GF-D8 (cell line): ENCODE measurements at regions not wholly inside any gene's neighbourhood (a gene's known extent, or its start where the extent isn't known, plus 50 kb on each side); places are given as distances from the start of the nearest gene placed in this dataset.
"Not testable (repeated sequence)": the region's sequence is repeated elsewhere in the genome, so short reads cannot be mapped to it uniquely, and the experiment has no call there.

ENCODE experiments used
- DNase-seq: peaks from one replicate; lab custom pipeline; 2025; lab: John Stamatoyannopoulos, UW

DNA sequence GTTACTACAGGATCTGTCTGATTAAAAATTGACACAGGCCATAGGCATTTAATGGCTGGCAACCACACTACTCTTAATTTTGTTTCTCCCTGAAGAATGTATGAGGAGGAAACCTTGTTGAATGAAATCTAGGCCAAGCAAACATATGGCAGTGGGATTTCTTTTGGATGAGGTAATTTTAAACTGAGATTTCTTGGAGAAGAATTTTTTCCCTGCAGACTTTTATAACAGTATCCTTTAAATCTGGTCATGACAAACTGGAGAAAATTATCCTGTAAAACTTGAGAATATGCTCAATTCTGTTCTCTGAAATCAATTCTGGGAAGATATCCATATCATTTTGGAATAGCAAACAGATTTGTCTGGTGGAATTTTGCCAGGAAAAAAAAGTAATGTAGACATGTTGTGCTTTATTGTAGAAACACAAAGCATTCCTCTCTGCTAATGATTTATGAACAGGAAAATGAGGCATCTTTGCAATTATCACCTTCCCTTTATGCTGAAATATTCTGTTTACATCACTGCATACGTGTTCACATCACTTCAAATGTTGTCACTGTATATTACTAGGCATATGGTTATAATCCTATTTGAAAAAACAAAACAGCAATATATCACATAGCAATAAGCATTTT, 108.3 kb upstream of the ARSJ start:
- no peak for DNase-seq

DNA sequence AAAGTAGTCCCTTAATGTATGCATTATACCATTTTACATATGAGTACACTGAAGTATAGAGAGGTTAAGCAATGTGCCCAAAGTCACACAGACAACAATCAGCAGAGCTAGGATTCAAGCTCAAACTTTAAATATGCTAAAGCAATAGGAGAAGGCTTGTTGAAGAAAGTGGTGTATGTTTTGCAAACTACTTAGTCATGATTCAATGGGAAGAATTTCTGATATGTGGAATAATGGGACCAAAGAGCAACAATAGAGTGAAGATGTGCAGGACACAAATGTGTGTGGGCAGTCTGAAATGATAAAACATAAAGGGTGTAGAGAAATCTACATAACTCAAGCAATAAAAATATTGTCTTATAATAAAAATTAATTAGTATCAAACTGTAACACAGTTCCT, 109.0 kb upstream of the ARSJ start:
- DNase-seq = no peak

DNA sequence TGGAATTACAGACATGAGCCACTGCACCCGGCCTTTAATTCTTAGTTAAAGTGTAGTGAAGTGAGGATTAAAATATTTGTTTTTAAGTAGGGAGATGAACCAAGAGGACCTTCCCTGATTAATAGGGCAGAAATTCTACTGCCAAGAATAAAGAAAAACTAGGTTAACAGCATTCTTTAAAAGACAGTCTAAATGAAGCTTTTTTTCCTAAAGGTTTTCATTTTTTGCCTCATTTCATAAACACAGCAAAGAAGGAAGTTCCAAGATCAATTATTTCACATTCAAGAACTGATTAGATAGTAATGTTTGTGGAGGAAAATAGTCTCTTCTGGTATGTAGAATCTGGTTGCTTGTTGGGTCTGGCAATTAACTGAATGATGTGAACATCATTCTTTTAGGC, 112.1 kb upstream of the ARSJ start:
- no peak for DNase-seq

DNA sequence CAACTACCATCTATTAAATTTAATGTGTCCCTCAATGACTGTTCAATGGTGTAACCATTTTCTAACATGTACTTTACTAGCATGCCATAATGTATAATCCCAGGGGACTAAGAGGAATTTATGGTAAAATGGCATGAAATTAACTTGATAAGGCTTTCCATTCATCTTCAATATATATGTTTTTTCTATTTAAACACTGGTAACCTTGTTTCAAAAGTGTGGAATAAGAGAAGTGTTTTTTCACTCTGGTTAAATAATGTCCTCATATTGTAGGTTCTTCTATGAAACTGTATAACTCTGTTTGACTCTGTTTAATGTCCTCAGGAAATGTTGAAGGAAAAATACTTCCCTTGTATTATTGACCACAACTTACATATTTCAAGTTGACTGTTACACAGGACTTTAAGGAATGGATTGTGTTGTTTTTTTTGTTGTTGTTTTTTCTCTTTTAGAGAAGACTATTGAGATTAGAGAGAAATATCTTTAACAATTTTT, 113.8 kb upstream of the ARSJ start:
- DNase-seq = no peak

DNA sequence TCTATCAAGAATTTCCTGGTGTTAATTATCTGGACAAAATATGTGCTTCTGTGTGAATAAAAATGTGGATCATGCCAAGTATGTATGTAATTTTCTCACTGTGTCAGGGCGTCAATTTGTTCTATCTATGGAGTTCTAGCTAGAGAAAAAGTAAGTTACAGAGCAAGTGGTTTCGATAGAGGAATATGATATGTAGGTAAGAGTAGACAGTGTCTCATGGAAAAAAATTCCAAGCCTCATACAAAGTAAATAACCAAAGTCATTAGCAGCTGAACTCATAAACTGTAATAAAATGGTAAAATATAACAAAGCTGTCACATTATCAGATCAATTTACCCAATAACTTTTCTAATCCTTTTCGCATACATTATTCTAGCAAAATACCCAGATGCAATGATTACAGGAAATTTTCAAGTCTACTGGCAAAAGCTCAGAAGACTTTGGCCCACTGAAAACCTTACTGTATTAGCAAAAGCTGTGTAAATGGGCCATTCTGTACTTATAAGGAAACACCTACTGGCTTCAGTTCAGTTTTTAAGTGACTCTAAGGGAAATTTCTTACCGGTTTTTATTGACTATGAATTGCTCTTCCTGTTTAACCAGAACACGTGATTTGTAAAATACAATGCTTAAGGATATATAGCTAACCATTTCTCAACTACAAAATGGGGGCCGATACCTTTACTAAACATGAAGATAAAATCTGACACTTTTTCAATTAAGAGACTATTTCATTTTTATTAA, 121.0 kb upstream of the ARSJ start:
- DNase-seq = no peak

DNA sequence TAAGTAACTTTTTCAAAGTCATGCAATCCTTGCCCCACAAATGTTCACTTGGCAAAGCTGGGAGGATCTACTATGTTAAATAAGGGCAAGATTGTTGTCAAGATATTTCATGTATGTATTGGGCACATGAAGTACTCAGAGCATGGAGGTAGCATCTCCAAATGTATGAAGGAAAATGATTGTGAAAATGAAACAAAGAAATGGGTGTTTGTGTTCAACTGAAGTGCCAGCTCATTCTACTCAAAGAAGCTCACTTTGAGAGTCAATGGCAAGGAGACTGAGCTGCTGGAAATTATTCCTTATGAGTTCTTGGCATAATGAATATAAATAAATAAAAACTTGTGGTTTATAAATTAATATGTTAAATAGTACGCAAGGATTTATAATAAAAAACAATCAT, 124.5 kb upstream of the ARSJ start:
- DNase-seq = no peak

DNA sequence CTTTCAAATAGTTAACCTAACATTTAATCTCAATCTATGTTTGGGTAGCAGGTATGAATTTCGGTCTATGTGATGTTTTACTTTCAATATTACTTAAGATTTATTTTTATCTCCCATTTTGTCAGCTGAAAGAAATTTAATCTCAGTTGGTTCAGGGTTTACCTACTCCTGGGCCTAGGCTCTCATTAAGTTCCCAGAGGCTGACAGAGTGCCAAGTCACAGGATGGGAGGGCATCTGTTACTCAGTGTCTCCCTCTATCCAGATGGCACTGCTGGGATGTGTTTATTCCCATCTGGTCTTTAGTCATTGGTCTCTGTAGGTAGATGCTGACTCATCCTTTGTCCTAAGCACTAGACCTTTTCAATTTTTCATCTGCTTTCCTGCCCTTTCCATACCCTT, 129.4 kb upstream of the ARSJ start:
- DNase-seq = no peak

DNA sequence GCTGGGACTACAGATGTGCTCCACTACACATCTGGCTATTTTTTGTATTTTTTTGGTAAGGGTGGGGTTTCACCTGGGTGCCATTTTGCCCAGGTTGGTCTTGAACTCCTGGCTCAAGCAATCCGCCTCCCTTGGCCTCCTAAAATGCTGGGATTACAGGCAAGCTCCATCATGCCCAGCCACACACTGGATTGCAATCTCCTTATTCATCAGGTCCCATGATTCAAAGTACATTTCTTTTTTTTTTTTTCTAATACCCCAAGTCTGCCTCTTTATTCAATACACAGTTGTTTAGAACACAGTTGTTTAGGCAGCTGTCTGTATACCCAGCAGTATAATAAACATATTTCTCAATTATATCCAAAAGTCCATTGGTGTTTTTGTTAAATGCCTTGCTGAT, 130.3 kb upstream of the ARSJ start:
- DNase-seq = no peak

DNA sequence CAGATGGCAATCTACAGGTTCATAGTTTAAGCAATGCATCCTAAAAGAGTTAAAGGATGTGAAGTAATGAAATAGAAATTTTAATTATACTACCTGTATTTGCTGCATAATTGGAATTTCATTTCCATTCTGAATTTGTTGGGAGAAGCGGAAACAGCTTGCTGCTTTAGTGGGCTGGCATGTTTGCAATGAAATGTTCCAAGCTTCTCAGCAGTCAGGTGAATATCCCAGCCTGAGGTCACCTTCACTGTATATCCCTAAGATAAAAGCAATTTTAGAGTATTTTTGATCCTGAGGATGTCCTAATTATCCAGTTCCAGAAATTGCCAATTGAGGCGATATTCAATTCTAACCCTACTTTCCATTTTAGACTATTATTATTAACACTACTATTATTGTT, 136.1 kb upstream of the ARSJ start:
- DNase-seq = no peak

DNA sequence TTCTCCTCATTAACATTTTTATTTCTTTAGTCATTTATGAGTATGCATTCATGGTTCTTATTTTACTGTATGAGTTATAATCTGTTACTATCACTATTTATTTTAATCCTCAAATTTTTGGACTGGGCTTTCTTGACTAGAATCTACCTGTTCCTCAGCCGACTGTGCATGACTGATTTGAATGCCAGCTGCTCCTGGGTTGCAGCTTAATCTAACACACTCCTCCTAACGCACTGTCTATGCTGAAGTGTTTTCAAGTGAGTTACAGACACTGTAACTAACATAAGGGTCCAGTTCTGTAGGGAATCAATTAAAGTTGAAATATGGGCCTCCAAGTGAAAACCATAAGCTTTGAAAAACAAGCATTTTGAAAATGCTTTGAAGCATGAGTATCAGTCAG, 137.4 kb upstream of the ARSJ start:
- DNase-seq = no peak

DNA sequence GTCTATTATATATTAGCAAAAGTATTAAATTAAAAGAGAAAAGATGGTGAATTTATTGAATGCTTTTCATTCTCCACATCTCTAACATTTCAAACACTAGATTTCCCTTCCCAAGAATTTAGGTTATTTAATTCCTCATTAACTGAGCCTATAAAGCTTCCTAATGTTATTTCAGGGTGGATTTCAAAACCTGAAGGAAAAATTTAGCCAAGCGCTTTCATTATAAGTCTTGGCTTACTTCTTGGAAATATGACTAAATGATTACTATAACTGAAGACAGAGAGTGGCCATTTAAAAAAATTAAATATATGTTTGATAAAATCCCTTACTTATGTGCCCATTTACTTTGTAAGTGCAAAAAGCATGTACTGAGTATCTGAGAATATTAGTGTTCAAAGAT, 141.8 kb upstream of the ARSJ start:
- DNase-seq = no peak

DNA sequence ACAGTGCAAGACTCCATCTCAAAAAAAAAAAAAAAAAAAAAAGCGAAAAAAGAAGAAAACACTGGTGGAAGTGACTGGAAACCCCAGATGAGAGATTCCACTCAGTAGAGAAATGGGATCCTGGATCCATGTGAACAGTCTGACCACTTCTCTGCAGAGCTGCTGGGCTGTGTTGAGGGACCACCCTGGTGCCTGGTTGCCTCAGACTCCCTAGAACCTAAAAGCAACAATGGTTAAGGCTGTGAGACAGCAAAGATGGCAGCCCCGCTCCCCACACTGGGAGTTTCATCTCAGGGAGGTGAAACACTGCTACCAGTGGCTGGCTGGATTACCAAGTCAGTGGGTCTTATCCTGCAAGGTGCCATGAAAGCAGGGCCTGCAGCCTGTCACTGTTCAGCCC, 152.8 kb upstream of the ARSJ start:
- DNase-seq = no peak

DNA sequence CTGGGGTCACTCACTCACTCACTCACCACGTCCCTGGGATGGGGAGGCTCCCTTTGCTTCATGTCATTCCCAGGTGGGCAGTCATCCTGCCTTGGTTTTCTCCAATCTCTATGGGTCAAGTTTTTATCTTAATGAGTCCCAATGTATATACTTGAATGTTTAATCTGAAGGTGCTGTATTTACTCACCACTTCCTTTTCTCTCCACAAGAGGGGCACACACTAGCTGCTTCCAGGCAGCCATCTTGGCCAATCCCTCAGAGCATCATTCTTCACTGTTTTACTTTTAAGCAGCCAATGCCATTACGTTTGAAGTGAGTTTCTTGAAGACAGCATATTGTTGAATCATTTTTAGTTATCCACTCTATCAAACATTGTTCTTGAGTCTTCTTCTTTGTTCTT, 153.4 kb upstream of the ARSJ start:
- DNase-seq = no peak

DNA sequence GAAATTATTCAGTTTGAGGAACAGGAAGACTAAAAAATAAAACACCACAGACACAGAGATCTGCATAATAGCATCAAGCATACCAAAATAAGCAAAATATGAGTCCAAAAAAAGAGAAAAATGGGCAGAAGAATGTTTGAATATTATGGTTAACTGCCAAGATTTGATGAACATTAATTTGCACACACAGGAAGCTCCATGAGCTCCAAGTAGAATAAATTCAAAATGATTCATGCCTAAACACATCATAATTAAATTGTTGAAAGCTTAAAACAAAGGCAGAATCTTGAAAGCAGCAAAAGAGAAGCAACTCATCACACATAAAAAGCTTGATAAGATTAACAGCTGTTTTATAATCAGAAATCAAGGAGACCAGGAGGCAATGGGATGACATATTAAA, 156.6 kb upstream of the ARSJ start:
- no peak for DNase-seq

DNA sequence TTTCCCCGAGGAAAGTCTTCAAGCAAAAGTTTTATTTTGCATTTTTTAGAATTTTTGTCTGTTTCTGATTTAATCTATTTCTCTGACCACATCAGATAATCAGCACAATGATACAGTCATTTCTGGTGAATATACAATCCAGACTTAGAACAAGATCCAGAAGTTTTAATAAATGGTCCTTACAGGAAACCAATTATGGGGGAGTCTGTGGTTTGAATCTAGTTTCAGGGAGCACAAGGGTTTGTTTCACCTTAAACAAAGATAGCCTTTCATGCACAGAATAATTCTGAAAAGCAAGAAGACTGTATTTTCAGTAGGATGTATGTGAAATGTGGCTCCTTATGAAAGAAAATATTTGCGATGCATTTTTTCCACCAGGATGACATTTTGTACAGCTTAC, 158.5 kb upstream of the ARSJ start:
- DNase-seq = no peak

DNA sequence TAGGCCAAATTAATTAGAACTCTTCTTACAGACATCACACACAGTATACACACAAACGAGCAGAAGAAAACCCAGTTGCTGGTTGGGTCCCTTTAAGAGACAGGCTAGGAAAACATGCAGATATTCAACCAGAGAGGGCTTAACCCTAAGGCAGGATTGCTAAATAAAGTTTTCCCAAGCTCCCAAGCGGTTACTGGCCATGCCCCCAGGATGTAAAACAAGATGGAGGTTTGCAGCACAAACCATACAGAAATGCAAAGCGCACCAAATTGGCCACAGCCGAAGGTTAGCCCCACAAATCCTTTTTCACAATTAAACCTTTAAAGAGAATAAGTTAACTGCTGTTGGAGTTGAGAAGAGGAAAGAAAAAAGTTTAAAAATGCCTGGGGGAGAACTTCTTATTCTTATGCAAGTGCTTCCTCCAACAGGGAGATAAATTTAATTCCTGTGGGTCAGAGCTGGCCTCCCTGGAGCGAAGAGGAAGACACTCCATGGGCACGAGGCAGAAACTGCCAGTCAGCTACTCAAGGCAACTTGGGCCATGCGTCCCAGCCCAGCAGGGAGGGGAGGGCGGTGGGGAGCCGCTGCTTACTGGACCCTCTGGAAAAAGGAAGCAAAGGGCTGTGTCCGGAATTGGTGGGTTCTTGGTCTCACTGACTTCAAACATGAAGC, 167.6 kb upstream of the ARSJ start:
- peak; percentile 58 for DNase-seq

DNA sequence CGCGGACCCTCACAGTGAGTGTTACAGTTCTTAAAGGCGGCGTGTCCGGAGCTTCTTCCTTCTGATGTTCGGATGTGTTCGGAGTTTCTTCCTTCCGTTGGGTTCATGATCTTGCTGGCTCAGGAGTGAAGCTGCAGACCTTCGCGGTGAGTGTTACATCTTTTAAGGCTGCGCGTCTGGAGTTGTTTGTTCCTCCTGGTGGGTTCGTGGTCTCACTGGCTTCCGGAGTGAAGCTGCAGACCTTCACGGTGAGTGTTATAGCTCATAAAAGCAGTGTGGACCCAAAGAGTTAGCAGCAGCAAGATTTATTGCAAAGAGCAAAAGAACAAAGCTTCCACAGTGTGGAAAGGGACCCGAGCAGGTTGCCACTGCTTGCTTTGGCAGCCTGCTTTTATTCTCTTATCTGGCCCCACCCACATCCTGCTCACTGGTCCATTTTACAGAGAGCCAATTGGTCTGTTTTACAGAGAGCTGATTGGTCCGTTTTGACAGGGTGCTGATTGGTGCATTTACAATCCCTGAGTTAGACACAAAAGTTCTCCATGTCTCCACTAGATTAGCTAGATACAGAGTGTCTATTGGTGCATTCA, 168.3 kb upstream of the ARSJ start:
- peak; percentile 30 for DNase-seq

DNA sequence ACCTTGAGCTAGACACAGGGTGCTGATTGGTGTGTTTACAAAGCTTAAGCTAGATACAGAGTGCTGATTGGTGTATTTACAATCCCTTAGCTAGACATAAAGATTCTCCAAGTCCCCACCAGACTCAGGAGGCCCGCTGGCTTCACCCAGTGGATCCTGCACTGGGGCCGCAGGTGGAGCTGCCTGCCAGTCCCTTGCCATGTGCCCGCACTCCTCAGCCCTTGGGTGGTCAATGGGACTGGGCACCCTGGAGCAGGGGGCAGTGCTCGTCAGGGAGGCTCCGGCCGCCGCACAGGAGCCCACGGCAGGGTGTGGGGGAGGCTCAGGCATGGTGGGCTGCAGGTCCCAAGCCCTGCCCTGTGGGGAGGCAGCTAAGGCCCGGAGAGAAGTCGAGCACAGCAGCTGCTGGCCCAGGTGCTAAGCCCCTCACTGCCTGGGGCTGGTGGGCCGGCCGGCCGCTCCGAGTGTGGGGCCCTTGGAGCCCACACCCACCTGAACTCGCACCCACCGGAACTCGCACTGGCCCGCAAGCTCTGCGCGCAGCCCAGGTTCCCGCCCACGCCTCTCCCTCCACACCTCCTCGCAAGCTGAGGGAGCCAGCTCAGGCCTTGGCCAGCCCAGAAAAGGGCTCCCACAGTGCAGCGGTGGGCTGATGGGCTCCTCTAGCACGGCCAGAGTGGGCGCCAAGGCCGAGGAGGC, 169.1 kb upstream of the ARSJ start:
- DNase-seq = not testable (repeated sequence)

DNA sequence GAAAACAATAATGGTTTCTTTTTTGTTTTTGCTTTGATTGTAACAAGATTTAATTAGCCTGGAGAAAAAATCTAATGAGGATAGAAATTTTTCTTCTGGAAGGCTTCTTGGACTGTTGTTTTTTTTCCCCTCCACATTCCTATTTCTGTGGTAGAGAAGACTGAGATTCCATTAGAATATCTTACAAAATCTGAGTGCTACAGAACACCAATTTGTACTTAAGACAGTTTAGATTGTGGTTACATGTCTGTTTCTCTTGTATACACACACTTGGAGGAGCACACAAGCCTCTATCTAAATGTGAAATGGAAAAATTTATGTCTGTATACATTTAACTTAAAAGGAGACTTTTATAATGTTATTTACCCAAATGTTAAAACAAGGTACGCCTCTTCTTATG, 176.9 kb upstream of the ARSJ start:
- DNase-seq = no peak

DNA sequence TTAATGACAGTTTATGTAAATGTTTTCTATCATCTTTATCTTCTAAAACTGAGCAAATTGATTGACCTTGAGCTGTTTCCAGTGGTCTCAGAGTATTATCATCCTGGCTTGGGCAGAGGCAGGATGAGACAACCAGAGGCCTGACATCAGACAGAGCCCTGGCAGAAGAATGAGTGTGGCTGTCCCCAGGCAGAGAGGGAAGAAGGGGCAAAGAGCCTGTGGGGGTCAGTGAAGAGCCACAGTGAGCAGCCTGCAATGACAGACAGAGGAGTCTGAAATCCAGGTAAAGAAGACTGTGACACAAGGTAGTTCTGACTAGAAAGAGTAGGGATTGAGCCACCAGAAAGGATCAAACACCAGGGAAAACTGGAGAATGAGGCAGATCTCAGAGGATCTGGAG, 182.4 kb upstream of the ARSJ start:
- no peak for DNase-seq

DNA sequence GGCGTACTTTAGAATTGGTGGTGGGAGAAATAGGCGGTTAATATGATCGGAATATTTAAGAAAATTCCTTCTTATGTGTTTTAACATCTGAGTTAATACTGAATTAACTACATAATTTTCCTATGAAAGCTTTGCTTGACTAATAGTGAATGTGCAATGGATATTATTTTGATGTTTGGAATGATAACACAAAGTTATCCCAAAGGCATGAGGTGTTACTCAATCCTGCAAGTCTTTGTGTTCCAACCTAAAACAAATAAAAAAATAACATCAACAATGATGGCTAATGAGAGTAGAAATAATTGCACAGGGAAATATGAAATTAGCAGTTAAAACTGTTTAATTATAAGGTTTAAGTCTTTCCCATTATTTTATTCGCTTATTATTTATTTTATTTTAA, 183.6 kb upstream of the ARSJ start:
- DNase-seq = no peak

DNA sequence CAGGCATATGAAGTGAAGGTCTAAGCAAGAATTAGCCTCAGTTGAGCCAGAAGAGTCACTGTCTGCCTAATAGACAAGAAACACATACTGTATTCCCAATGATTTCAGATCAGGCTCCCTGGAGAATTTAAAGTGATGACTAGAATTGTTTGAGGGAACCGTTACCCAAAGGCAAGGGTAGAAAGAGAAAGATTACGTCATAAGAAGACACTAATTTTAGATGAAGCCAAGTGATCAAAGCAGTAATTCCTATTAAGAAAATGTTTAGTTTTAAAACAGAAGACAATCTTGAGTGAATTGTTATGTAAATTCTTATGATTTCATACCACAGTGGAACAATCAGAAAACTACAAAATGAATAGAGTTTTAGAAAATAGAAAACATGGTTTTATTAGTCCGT, 194.5 kb upstream of the ARSJ start:
- DNase-seq = no peak
